ENCODE measurements at regions not wholly inside any gene's neighbourhood (a gene's known extent, or its start where the extent isn't known, plus 50 kb on each side); places are given as distances from the start of the nearest gene placed in this dataset.

DNA sequence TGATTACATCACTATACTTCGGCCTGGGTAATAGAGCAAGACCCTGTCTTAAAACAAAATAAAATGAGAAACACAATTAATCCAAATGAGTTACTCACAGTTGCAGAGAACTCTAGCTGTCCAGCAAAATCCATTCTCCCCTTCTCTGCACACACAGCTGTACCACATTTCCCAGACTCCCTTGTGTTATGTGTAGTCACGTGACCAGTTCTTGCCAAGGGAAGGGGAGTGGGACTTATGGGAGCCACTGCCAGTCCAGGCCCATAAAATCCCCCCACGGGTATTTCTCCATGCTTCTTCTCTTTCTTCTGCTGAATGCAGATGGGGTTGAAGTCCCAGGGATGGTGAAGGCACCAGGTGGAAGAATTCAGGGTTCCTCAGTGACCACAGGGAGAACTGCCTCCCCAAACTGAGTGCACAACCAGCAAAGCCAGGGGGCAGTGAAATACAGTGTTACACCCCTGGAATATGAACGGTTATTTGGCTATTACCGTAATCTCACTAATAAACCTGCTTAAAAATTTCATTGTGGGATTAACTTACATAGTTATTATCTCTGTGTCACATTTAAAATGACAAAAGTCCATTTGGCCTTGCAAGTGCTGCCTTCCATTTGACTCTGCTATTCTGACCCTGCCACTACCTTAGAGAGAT, 85.6 kb upstream of the FMN2 start:
- TF ChIP-seq, protein P1, sequence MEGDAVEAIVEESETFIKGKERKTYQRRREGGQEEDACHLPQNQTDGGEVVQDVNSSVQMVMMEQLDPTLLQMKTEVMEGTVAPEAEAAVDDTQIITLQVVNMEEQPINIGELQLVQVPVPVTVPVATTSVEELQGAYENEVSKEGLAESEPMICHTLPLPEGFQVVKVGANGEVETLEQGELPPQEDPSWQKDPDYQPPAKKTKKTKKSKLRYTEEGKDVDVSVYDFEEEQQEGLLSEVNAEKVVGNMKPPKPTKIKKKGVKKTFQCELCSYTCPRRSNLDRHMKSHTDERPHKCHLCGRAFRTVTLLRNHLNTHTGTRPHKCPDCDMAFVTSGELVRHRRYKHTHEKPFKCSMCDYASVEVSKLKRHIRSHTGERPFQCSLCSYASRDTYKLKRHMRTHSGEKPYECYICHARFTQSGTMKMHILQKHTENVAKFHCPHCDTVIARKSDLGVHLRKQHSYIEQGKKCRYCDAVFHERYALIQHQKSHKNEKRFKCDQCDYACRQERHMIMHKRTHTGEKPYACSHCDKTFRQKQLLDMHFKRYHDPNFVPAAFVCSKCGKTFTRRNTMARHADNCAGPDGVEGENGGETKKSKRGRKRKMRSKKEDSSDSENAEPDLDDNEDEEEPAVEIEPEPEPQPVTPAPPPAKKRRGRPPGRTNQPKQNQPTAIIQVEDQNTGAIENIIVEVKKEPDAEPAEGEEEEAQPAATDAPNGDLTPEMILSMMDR (conservative IDR thresholded peaks at IDR 0.05; ENCODE audit: low read length): no peak
- no peak for TF ChIP-seq EZH2phosphoT487 (IDR thresholded peaks at IDR 0.05; ENCODE audit: borderline replicate concordance, low read depth, low read length)

Measured in OCI-LY7 (cell line).